Transverse colon (tissue), 4 donors: ENCODE measurements at regions not wholly inside any gene's neighbourhood (a gene's known extent, or its start where the extent isn't known, plus 50 kb on each side); places are given as distances from the start of the nearest gene placed in this dataset.

ENCODE experiments used
- CTCF ChIP-seq, 5 experiments: fragments of 200-600 bp in 3 of 5; fragments of 450-650 bp in 2 of 5; sonication (generic) in 3 of 5; IDR thresholded peaks; 1 replicate in 2 of 5; 2 replicates in 3 of 5; pipeline ENCODE4 v1.5.1; 2016 to 2017; ENCODE audit warnings: antibody characterized with exemption in 5 of 5, inconsistent platforms in 3 of 5, mild to moderate bottlenecking in 2 of 5, moderate library complexity in 1 of 5
- POLR2A ChIP-seq: fragments of 450-650 bp; IDR thresholded peaks from one replicate; pipeline ENCODE4 v1.6.1; 2016; ENCODE audit warnings: antibody characterized with exemption, mild to moderate bottlenecking, moderate library complexity
- POLR2AphosphoS5 ChIP-seq, 3 donors: sonication (generic); formaldehyde crosslinking; IDR thresholded peaks; one replicate each; pipeline ENCODE4 v1.6.1; 2016; ENCODE audit warnings: antibody characterized with exemption in 3 of 3

- TF ChIP-seq CTCF (IDR thresholded peaks at IDR 0.05), result no peak
- TF ChIP-seq POLR2AphosphoS5 (IDR thresholded peaks at IDR 0.05), result no peak
- TF ChIP-seq POLR2A, result no peak
These were observed 141.6 kb upstream of the TENM4 start for GRCh38 chr11:79582434-79582833.
